ENCODE measurements at regions not wholly inside any gene's neighbourhood (a gene's known extent, or its start where the extent isn't known, plus 50 kb on each side); places are given as distances from the start of the nearest gene placed in this dataset.

GRCh38 chr5:17431272-17432050, 66.6 kb upstream of the TAF11L2 start:
- Histone ChIP-seq H3K9me3 (no peaks in the 10 kb centered on the region), H3K36me3 (no peaks in the 10 kb centered on the region), H3K4me1 (no peaks in the 10 kb centered on the region), H3K4me3 (no peak overlapping the region), H3K27ac (replicated peaks in 1 of 4) (no peak overlapping the region), H3K27me3 (peaks cover 0 to 6% (median 0%) of the 10 kb centered on the region in 4 donors)
- no peak for TF ChIP-seq POLR2AphosphoS5 (IDR thresholded peaks at IDR 0.05)
- TF ChIP-seq CTCF (IDR thresholded peaks at IDR 0.05): no peak
- TF ChIP-seq POLR2A (IDR thresholded peaks at IDR 0.05; ENCODE audit: low read depth): no peak
- TF ChIP-seq EP300 (IDR thresholded peaks at IDR 0.05): no peak
- 91% methylated on average over 8 of the region's 8 CpGs for WGBS
- intact Hi-C loops (cut with DNase I): no loop called here
- no peak for DNase-seq (ENCODE audit: extremely low spot score)

GRCh38 chr5:17432569-17432968, 65.5 kb upstream of the TAF11L2 start:
- H3K36me3 ChIP-seq: no peaks in the 10 kb centered on the region
- H3K9me3 ChIP-seq: no peaks in the 10 kb centered on the region
- TF ChIP-seq CTCF (IDR thresholded peaks at IDR 0.05) (no peak), POLR2AphosphoS5 (IDR thresholded peaks at IDR 0.05) (no peak)
- DNase-seq (ENCODE audit: extremely low spot score): no peak
- WGBS: 87% methylated on average over 3 of the region's 3 CpGs
- H3K27me3 ChIP-seq: peaks cover 0 to 6% (median 0%) of the 10 kb centered on the region in 4 donors
- no peaks in the 10 kb centered on the region for H3K4me1 ChIP-seq
- intact Hi-C loops (cut with DNase I): no loop called here
- H3K4me3 ChIP-seq: no peak overlapping the region
- H3K27ac ChIP-seq (replicated peaks in 1 of 4): no peak overlapping the region

- no peak overlapping the region for H3K4me3 ChIP-seq
- peaks cover 0 to 6% (median 0%) of the 10 kb centered on the region in 4 donors for H3K27me3 ChIP-seq
- DNase-seq (ENCODE audit: extremely low spot score): no peak
- intact Hi-C loops (cut with DNase I): no loop called here
- H3K9me3 ChIP-seq: peaks cover 0 to 1% (median 0%) of the 10 kb centered on the region in 4 donors
- no peaks in the 10 kb centered on the region for H3K4me1 ChIP-seq
- H3K36me3 ChIP-seq: no peaks in the 10 kb centered on the region
- H3K27ac ChIP-seq (replicated peaks in 1 of 4): no peak overlapping the region
- WGBS: 62% methylated on average over 6 of the region's 6 CpGs
- TF ChIP-seq CTCF (IDR thresholded peaks at IDR 0.05) (no peak), EP300 (IDR thresholded peaks at IDR 0.05) (no peak), POLR2AphosphoS5 (IDR thresholded peaks at IDR 0.05) (no peak), POLR2A (IDR thresholded peaks at IDR 0.05; ENCODE audit: low read depth) (no peak)
These were observed 64.6 kb upstream of the TAF11L2 start for GRCh38 chr5:17433406-17433805.

GRCh38 chr5:17434982-17435381, 63.0 kb upstream of the TAF11L2 start:
- H3K4me1 ChIP-seq: no peaks in the 10 kb centered on the region

More at GRCh38 chr5:17434982-17435381, 63.0 kb upstream of the TAF11L2 start:
- no peaks in the 10 kb centered on the region for H3K36me3 ChIP-seq
- no peak overlapping the region for H3K4me3 ChIP-seq
- peaks cover 0 to 6% (median 0%) of the 10 kb centered on the region in 4 donors for H3K27me3 ChIP-seq
- H3K9me3 ChIP-seq: peaks cover 0 to 9% (median 4%) of the 10 kb centered on the region in 4 donors
- no peak for DNase-seq (ENCODE audit: extremely low spot score)
- intact Hi-C loops (cut with DNase I): no loop called here
- no peak overlapping the region for H3K27ac ChIP-seq (replicated peaks in 1 of 4)
- TF ChIP-seq POLR2AphosphoS5 (IDR thresholded peaks at IDR 0.05) (no peak), EP300 (IDR thresholded peaks at IDR 0.05) (no peak), POLR2A (IDR thresholded peaks at IDR 0.05; ENCODE audit: low read depth) (no peak), CTCF (IDR thresholded peaks at IDR 0.05) (no peak)
